Activated CD4-positive, alpha-beta T cell treated with anti-CD3 and anti-CD28 coated beads, Interleukin-2, amount 50 U/mL, for 16 hours (primary cell): ENCODE measurements at regions not wholly inside any gene's neighbourhood (a gene's known extent, or its start where the extent isn't known, plus 50 kb on each side); places are given as distances from the start of the nearest gene placed in this dataset.
"Not testable (repeated sequence)": the region's sequence is repeated elsewhere in the genome, so short reads cannot be mapped to it uniquely, and the experiment has no call there.

ENCODE experiments used
- DNase-seq: peaks from one replicate; pipeline ENCODE4 v3.0.0-alpha.2; 2020

DNA sequence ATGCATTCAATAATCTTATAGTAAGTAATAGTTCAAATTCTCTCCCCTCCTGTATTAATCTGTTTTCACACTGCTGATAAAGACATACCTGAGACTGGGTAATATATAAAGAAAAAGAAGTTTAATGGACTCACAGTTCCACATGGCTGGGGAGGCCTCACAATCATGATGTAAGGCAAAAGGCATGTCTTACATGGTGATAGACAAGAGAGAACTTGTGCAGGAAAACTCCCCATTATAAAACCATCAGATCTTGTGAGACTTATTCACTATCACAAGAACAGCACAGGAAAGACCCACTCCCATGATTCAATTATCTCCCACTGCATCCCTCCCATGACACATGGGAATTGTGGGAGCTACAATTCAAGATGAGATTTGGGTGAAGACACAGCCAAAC, 199.9 kb upstream of the PCSK5 start:
- not testable (repeated sequence) for DNase-seq

GRCh38 chr9:75691408-75691807, 199.1 kb upstream of the PCSK5 start:
- DNase-seq = no peak

DNA sequence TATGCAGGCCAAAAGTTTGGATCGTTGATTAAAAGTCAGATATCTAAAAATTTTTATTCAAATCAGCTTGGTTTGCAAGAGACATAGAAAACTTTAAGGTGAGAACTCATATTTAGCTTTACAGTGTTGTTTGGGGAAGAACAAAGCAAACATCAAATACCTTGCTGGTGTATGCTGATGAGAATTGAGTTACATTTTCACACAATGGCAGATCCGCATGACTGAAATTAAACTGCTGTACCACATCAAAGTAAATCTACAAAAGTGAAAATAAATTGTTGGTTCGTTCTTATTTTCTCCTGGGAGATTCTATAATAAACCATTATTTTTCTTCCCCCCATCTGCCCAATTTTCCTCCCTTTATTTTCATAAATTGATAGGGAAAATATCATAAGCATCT, 198.2 kb upstream of the PCSK5 start:
- DNase-seq = no peak

- DNase-seq = no peak
Measured at GRCh38 chr9:75695921-75696320, 194.6 kb upstream of the PCSK5 start.

DNA sequence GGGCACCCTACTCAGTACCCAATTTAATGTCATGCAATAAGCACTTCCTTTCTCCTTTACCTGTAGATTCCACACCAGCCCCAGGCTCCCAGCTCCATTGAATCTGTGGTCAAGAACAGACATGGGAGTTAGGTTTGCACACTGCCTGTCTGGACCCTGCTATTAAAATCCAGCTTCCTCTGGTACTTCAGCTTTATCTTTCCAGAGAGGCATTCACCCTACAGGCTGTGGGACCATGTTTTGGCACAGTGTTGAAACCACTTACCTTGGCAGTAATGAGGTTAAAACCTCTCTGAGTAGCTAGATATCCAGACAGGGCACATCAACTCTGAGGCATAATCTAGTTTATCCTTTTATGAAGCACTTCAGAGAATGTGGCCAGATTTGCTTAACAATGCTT, 191.5 kb upstream of the PCSK5 start:
- no peak for DNase-seq

GRCh38 chr9:75699625-75700251, 190.7 kb upstream of the PCSK5 start:
- no peak for DNase-seq

DNA sequence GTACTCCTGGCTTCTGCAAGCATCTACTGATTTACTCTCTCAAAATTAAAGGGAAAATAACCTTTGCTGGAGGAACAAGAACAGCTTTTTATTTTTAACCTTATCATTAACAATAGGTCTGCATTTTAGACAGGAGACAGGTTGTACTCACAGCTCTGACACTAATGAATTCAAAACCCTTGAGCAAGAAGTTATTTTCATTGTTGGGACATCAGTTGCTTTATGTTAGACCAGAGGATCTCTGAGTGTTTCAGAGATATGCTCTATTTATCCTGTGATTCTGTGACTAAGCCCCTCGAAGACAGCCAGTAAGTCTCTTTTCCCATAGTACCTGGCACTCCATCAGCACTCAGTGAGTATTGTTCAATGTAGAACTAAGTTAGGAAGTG, 190.2 kb upstream of the PCSK5 start:
- no peak for DNase-seq

- DNase-seq = no peak
Measured at GRCh38 chr9:75707191-75707590, 183.3 kb upstream of the PCSK5 start.

GRCh38 chr9:75709698-75710097, 180.8 kb upstream of the PCSK5 start:
- DNase-seq = no peak

DNA sequence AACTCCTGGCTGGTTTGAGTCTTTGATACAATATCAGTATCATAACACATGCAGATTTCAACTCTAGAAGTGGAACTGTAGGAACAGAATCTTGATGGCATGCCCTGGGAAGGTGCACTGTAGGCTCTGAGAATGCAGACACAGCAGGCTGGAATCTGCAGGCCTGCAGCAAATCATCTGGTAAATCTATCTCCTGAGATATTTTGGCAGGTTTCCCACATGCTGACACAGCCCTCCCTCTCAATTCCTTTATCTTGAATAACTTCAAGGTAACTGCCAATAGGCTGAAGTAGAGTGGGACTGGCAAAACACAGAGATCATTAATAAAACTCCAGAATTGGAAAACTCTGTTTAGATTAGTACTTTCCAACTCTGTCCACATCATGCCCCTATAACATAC, 177.8 kb upstream of the PCSK5 start:
- no peak for DNase-seq

GRCh38 chr9:75713335-75713734, 177.1 kb upstream of the PCSK5 start:
- no peak for DNase-seq

- DNase-seq = no peak
Measured at GRCh38 chr9:75715360-75715759, 175.1 kb upstream of the PCSK5 start.

- no peak for DNase-seq
Measured at GRCh38 chr9:75718677-75719076, 171.8 kb upstream of the PCSK5 start.

- no peak for DNase-seq
Measured at GRCh38 chr9:75728391-75728790, 162.1 kb upstream of the PCSK5 start.

GRCh38 chr9:75734802-75735201, 155.7 kb upstream of the PCSK5 start:
- no peak for DNase-seq

GRCh38 chr9:75739884-75740611, 150.4 kb upstream of the PCSK5 start:
- no peak for DNase-seq

- no peak for DNase-seq
Measured at GRCh38 chr9:75743855-75744254, 146.6 kb upstream of the PCSK5 start.

DNA sequence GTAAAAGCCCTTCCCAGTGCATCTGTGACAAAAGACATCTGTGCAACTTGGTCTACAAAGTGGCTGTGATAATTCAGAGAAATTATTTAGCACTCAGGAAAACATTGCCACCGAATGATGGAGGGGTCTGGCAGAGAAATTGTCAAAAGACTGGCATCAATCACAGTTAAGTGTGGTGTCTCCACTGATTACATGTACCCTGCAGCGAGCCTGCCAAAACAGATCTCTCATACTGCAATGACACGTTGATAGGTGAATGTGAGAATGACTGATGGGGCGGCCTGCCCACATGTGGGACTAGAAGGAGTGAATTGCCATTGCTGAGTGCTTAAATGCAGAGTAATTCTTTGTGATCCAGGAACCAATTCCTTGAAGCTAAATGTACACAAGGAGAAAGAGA, 136.4 kb upstream of the PCSK5 start:
- DNase-seq = no peak

DNA sequence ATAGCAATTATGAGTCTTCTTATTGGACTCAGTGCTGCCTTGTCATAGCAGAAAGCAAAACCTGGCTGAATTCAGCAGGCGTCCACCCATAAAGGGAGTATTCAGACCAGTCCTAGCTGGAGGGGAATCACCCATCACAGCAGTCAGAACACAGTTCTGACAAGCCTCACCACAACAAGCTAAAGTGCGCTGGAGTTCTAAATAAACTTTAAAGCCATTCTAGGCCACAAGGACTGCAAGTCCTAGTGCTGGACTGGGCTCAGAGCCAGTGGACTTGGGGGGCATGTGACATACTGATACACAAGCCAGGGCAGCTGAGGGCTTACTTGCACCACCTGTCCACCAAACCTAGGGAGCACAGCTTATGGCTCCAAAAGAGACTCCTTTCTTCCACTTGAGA, 115.3 kb upstream of the PCSK5 start:
- no peak for DNase-seq

- DNase-seq = no peak
Measured at GRCh38 chr9:75775966-75776691, 114.3 kb upstream of the PCSK5 start.

- DNase-seq = no peak
Measured at GRCh38 chr9:75780185-75780584, 110.3 kb upstream of the PCSK5 start.

GRCh38 chr9:75788006-75788634, 102.4 kb upstream of the PCSK5 start:
- peak; percentile 5 for DNase-seq

- DNase-seq = no peak
Measured at GRCh38 chr9:75797085-75797580, 93.3 kb upstream of the PCSK5 start.

- DNase-seq = no peak
Measured at GRCh38 chr9:75798505-75798904, 92.0 kb upstream of the PCSK5 start.
